Skeletal muscle cell (primary cell): ENCODE measurements at regions not wholly inside any gene's neighbourhood (a gene's known extent, or its start where the extent isn't known, plus 50 kb on each side); places are given as distances from the start of the nearest gene placed in this dataset.
A peak's percentile ranks its signal among the peaks of the same experiment; 100 is the strongest.

Source experiments
- DNase-seq: peaks from one replicate; pipeline ENCODE4 v3.0.0-alpha.2; 2010; ENCODE audit warnings: low read depth
- H3K4me3 ChIP-seq: 2 replicates; pipeline ENCODE4 v1.5.1; 2011; ENCODE audit warnings: low read depth, mild to moderate bottlenecking, control low read depth, low read length, moderate library complexity

DNA sequence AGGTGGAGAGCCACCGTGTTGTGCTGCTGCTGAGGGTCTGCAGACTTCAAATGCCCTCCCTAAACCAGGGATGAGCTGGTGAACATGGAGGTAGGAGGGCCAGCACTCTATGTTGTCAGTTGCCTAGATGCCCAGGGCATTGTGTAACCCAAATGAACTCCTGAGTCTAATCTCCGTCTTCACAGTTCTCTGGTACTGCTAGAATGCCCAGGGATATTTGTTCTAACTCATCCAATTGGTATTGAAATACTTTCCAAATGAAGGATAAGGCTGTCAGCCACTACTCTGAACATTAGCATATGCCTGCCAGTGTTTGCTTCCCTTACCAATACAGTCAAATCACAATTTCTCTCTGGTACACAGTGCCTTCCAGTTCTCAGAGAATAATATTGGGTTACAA is 492.6 kb downstream of the SLC4A3 start:
- no peak overlapping the region for H3K4me3 ChIP-seq
- DNase-seq: no peak

DNA sequence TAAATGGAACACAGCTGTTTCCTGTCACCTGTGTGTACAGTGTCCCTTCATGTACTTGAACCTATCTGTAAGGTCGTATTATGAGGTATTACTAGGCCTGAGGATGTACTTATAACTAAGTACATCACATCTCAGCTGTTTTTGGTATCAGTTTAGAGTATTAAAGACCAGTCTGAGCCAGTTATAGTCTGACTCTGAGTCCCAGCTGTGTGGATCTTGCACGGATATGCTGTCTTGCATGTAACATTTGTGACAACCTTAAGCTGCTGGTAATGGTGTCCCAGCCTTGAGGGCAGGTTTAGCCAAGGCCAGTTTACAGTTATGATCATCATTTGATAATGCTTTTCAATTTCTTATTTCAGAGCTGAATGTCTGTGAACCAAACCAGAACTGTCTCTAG is 496.3 kb downstream of the SLC4A3 start:
- DNase-seq: no peak

GRCh38 chr2:220125551-220125950 is 498.1 kb downstream of the SLC4A3 start:
- no peak overlapping the region for H3K4me3 ChIP-seq
- no peak for DNase-seq

More for the DNA sequence above, 496.3 kb downstream of the SLC4A3 start:
- no peak overlapping the region for H3K4me3 ChIP-seq

DNA sequence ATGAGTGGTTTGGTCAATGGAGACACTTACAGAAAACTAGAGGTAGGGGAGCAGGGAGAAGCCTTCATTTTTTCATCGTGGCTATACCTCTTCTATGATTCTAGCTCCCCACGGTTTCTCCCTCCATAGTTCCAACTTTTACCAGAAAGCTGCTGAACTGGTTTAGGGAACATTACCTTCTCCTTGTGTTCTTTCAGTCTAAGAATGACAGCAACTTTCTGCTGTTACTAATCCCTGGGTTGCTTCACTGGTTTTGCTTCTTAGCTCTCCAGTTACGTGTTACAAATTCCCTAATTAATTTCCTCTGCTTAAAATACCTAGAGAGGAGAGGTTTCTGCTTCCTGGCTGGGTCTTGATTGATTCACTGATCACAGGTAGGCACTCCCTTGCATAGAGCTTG is 499.9 kb downstream of the SLC4A3 start:
- H3K4me3 ChIP-seq: no peak overlapping the region
- no peak for DNase-seq

DNA sequence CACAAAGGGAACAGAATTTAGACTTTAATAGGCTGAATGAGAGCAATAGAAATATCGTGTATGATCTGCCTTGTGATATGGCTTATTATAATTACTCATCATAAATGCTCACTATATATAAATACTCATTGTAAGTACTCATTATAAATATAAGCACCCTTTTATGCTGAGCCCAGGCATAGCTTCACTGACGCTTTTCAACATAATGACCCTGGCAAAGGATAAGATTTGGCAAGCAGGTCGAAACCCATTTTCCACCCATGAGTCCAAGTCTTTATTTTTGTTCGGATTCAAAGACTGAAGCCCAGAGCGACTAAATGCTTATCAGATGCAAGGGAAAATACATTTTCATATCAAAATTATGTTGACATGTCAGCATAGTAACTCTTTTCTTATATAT is 500.4 kb downstream of the SLC4A3 start:
- H3K4me3 ChIP-seq: no peak overlapping the region
- DNase-seq: no peak

DNA sequence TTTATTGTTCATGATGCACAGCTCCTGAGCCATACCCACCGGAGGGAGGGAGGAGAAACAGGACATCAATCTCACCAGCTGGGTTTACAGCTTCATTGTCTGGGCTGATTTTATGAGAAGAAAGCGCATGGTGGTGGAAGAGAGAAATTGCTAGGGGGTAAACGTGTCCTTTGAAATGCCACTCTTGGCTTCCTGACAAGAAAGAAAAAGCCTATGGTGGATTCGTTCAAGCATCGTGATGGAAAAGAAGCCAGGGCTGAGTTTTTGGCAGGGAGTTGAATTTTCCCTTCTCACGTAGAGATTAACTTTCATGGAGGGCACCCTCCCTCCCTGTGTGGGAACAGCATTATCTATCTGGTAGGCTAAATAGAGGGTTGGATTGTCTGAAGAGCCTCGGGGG is 502.0 kb downstream of the SLC4A3 start:
- no peak for DNase-seq
- H3K4me3 ChIP-seq: no peak overlapping the region

GRCh38 chr2:220134756-220135534 is 507.5 kb downstream of the SLC4A3 start:
- DNase-seq: no peak
- no peak overlapping the region for H3K4me3 ChIP-seq

DNA sequence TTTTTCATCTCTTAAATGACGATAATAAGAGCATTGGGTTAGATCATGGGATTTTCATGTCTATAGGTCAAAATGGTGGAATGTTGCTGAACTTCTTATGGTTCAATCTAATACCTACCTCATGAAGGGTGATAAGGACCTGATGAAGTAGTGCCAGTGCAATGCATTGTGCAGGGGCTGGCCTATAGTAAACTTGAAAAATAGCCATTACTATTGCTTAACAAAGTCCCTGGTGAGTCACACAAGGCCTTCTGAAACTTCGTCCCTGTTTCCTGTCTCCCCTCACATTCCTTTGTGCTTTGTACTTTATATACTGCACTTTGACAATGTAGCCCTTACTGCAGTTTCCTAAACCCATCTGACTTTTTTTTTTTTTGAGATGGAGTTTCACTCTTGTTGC is 515.9 kb downstream of the SLC4A3 start:
- no peak overlapping the region for H3K4me3 ChIP-seq
- DNase-seq: peak; percentile 53

DNA sequence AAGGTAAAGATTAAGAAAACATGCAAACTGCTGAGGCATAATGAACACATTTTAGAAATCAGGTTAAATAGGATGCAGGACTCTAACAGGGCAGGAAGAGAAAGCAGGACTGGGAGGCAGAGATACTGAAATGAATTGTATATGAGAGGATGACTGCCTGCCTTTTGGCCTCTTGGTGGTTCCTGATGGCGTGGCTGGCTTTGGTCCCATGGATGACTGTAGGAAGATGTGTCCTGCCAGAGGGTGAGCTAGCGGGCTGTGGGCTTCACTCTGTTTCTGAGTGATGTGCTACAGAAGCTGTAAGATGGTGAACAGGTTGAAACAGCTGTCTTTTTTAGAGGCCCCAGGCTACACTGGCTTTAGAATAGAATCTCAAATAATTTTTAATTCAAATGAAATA is 517.0 kb downstream of the SLC4A3 start:
- DNase-seq: peak; percentile 61
- H3K4me3 ChIP-seq: no peak overlapping the region

DNA sequence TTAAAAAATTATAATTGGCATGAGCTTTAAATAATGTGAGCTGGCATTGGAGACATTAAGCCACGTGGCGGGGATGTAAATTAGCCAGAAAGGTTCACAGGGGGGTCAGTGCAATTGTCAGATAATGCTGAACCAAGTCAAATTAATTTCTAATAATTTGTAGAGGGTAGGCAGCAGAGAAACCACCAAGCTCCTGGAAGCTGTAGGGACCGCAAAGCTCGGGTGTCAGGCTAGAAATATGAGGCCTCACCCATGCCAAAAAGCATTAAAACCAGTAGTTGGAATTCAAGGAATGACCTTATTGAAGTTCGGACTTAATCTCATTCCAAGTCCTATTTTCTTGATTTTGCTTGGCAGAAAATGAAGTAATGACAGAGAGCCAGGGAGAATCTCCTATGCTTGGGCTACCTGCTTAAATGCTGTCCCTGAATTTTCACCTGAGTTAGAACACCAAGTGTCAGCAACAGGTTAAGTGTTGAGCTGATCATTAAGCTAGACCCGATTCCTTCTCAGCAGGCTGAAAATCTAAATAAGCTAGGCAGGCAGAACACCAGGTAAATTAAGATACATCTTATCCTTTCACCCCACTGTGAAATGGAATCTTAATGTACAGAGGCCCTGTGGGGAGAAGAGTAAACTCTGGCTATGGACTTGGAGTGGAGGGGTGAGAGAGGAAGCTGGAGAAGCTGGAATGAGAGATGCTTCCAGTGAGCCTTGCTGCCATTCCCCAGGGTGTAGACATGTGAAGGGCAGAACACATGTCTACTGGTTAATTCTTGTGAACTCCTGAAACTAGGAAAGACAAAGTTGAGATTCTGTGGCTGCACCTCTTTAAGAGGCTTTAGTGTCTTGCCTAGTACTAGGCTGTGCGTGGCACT is 520.0 kb downstream of the SLC4A3 start:
- no peak overlapping the region for H3K4me3 ChIP-seq
- no peak for DNase-seq

DNA sequence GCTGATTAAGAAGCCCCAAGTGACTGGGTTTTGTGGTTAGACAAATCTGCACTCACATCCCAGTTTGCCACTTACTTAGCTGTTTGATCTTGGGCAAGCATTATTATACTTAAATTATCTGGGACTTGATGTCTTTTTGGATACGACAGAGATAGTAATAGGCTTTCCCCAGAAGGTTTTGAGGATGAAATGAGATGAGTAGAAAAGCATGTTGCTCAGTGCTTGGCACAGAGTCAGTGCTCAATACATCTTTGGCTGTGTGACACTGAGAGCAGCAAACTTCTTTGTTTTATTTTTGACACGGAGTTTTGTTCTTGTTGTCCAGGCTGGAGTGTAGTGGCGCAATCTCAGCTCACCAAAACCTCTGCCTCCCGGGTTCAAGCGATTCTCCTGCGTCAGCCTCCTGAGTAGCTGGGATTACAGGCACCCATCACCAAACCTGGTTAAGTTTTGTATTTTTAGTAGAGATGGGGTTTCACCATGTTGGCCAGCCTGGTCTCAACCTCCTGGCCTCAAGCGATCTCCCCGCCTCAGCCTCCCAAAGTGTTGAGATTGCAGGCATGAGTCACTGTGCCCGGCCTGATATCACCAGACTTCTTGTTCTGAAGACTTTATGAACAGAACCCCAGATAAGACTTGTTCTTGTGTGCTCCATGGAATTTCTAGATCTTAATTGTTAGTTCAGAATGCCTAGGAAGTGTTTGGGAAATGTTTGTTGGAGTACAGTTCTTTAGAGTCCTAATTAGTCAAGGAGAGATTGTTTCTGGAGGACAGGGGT is 521.2 kb downstream of the SLC4A3 start:
- no peak overlapping the region for H3K4me3 ChIP-seq
- no peak for DNase-seq

DNA sequence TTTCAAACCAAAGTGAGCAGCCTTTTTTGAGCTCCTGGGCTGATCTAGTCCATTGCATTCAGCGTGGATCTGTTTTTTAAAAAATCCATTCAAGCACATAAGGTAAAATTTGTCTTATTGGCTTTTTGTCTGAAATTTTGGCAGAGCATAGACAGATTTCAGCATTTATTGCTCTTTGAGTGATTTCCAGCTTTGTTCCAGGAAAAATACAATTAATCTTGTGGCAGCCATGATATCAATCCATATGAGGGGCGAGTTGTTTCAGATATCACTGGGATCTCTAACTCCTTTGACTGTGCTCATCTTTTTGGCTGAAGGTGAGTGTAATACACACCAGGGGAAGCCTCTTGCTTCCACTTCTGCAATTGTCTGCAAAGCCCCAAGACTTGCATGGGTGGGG is 523.9 kb downstream of the SLC4A3 start:
- DNase-seq: no peak
- H3K4me3 ChIP-seq: no peak overlapping the region

DNA sequence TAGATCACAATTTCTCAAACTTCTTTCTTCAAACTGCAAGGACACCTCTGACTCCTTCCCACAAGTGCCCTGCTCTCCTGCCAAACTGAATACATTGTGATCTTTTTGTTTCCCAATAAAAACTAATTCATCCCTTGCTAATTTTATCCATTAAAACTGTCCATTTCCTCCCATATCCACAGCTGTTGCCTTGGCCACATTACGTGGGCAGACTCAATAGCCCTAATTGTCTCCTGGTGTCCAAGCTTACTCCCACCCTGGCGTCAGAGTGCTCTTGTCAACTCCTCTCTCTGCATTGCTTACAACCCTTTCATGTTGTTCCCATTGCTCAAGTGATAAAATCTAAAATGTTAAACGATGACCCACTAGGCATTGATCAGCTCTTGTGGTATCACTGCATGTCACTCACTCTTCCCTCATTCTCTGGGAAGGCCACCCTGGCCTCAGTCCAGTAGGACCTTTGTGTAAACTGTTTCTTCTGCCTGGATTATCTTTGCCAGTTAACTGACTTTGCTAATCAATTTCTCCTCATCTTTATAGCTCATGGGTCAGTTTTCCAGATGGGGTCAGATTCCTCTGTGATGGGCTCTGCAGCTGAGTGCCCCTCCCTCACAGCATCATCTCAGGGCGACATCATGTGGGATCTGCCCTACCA is 525.0 kb downstream of the SLC4A3 start:
- no peak overlapping the region for H3K4me3 ChIP-seq
- DNase-seq: no peak

DNA sequence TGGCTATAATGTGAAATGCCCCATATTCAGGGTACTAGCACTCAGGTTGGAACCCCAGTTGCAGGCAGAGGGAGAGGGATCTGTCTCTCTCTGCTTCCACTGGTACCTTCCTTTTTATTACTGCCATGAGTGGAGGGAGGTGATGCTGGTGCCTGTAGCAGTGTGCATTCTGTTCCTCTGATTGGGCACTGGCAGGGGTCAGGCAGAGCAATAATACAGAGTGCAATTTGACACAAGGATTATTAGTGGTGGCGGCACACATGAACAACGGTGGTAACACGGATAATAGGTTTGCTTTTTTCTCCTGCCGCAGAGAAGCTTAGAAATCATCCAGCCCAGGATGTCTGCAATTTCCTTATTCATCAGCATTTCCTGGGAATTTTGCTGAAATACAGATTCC is 525.7 kb downstream of the SLC4A3 start:
- no peak overlapping the region for H3K4me3 ChIP-seq
- no peak for DNase-seq

- no peak for DNase-seq
- no peak overlapping the region for H3K4me3 ChIP-seq
Observed at GRCh38 chr2:220154304-220154703, 526.9 kb downstream of the SLC4A3 start.

- DNase-seq: no peak
- H3K4me3 ChIP-seq: no peak overlapping the region
Observed at GRCh38 chr2:220157312-220157711, 529.9 kb downstream of the SLC4A3 start.

DNA sequence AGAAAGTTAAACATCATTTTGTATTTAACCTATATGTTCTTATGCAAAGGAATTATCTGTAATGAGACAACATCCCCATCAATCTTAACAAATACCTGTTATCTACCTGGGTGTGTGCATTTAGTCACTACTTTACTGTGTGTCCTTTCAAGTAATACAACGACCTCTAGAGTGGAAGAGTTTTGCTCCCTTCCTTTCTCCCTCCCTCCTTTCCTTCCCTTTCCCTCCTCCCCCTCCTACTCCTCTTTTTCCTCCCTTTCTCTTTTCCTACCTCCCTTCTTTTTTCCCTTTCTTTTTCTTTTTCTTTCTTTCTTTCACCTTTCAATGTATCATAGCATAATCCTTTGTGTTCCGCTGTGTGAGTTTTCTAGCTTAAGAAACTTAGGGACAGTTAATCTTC is 532.3 kb downstream of the SLC4A3 start:
- no peak for DNase-seq
- H3K4me3 ChIP-seq: no peak overlapping the region

DNA sequence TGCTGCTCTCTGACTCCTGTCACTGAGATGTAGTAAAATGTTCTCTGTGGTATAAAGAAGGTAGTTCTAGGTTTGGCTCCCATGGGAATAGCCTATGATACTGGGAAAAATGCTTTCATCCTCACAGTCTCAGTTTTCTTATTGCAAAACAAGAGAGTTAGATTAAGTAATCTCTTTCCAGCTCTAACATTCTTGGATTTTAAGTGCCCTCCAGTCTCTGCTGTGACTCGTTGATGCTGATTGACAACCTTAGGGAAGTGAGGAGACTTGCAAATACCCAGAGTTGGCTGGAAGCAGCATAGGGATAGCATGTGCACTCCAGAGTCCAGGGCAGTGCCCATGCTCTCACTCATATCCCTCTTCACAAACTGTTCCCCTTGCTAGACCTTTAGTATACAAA is 534.9 kb downstream of the SLC4A3 start:
- H3K4me3 ChIP-seq: no peak overlapping the region
- DNase-seq: peak; percentile 65

GRCh38 chr2:220163486-220163885 is 536.1 kb downstream of the SLC4A3 start:
- H3K4me3 ChIP-seq: no peak overlapping the region

GRCh38 chr2:220165401-220165800 is 538.0 kb downstream of the SLC4A3 start:
- H3K4me3 ChIP-seq: no peak overlapping the region
- no peak for DNase-seq

More at GRCh38 chr2:220163486-220163885, 536.1 kb downstream of the SLC4A3 start:
- no peak for DNase-seq
